ENCODE measurements at regions not wholly inside any gene's neighbourhood (a gene's known extent, or its start where the extent isn't known, plus 50 kb on each side); places are given as distances from the start of the nearest gene placed in this dataset.

DNA sequence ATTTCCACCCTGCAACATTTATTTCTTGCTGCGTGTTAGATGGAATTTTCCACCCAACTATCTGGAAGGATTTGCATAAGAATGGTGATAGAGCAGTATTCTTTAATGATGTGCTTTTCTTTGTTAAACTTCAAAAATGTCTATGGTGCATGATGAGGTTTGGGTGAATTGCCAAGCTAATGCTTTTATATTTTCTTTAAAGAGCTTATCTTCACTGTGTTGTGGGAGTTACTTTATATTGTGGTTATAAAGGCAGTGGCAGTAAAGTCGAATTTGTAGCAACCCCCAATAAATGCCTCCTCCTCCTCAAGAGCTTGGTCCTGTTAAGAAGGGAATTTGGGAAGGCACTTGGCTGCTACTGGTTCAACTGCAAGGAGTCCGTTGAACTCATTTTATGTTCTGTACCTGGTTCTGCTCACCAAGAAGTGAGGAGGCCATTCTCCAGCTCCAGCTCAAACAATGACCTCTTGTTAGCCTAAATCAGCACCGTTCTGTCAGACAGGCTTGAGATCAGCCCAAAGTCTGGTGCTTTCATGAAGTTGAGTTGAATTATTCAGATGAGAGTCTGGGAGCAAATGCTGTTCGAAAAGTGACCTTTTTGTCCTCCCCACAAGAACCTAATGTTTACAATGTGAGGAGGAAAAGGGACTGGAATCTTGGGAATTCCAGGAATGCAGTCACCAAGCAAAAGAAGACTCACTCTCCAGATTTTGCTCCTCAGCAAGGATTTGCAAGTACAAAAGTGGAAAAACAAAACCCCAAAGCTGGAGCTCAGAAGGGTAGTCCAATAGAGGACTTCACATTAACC, 217.0 kb downstream of the TMEM38B start:
- Histone ChIP-seq H3K9me2 (replicated peaks; ENCODE audit: low read depth, low read length) (no peaks in the 10 kb centered on the region), H3K4me3 (ENCODE audit: low read length, poor library complexity, severe bottlenecking) (no peak overlapping the region), H3K9ac (ENCODE audit: low read depth, low read length, poor library complexity, severe bottlenecking) (no peak overlapping the region), H3K9me3 (ENCODE audit: insufficient read depth, low read depth, low read length) (no peaks in the 10 kb centered on the region), H3K27me3 (ENCODE audit: insufficient read depth, low read length, poor library complexity, severe bottlenecking) (no peaks in the 10 kb centered on the region), H3F3A (ENCODE audit: low read depth) (no peaks in the 10 kb centered on the region; the same call in 1 of the 2 replicates), H2AFZ (ENCODE audit: low read length) (no peak overlapping the region), H3K79me2 (ENCODE audit: insufficient read depth, low read length) (no peaks in the 10 kb centered on the region), H3K36me3 (ENCODE audit: insufficient read depth, low read length) (no peaks in the 10 kb centered on the region), H4K20me1 (ENCODE audit: insufficient read depth, low read length, poor library complexity, severe bottlenecking) (no peaks in the 10 kb centered on the region), H3K4me2 (ENCODE audit: low read depth, low read length, poor library complexity, severe bottlenecking) (no peak overlapping the region), H3K4me1 (ENCODE audit: insufficient read depth, low read length, poor library complexity, severe bottlenecking) (peaks cover 14% of the 10 kb centered on the region)
- TF ChIP-seq, protein P1, sequence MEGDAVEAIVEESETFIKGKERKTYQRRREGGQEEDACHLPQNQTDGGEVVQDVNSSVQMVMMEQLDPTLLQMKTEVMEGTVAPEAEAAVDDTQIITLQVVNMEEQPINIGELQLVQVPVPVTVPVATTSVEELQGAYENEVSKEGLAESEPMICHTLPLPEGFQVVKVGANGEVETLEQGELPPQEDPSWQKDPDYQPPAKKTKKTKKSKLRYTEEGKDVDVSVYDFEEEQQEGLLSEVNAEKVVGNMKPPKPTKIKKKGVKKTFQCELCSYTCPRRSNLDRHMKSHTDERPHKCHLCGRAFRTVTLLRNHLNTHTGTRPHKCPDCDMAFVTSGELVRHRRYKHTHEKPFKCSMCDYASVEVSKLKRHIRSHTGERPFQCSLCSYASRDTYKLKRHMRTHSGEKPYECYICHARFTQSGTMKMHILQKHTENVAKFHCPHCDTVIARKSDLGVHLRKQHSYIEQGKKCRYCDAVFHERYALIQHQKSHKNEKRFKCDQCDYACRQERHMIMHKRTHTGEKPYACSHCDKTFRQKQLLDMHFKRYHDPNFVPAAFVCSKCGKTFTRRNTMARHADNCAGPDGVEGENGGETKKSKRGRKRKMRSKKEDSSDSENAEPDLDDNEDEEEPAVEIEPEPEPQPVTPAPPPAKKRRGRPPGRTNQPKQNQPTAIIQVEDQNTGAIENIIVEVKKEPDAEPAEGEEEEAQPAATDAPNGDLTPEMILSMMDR (conservative IDR thresholded peaks at IDR 0.05; ENCODE audit: low read length): no peak
- TF ChIP-seq EZH2phosphoT487 (IDR thresholded peaks at IDR 0.05; ENCODE audit: borderline replicate concordance): no peak

DNA sequence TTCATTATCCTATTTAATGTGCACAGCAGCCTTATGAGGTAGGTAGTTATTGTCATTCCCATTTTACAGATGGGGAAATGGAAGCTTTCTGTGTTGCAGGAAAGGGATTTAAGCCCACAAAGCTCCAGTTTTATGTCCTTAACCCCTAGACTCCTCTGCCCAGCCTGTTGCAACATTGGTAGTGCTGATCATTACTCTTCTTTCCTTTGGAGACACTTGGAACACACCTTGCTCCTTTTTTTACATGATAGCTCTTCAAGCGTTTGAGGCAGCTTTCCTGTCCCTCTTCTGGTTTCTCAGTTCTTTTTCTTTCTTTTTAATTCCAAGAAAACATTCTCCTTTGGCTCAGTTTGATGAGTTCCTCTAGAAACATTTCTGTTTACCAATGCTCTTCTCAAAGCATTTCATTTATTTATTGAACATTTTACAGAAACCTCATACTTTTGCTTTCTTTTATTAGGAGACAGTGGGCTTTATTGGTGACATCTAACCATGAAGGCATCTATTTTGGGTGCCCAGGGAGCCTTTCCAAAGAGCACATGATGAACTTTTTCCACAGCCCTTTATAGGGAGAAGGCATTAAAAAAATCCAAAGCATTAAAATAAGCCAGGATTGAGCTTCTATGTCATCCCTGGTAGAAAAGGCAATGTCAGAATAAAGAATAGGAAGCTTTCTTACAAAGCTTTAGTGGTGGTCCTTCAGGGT, 218.0 kb downstream of the TMEM38B start:
- Histone ChIP-seq H2AFZ (ENCODE audit: low read length) (no peak overlapping the region), H3K9ac (ENCODE audit: low read depth, low read length, poor library complexity, severe bottlenecking) (no peak overlapping the region), H3K36me3 (ENCODE audit: insufficient read depth, low read length) (no peaks in the 10 kb centered on the region), H3K27me3 (ENCODE audit: insufficient read depth, low read length, poor library complexity, severe bottlenecking) (no peaks in the 10 kb centered on the region), H3F3A (ENCODE audit: low read depth) (no peaks in the 10 kb centered on the region; the same call in 1 of the 2 replicates), H4K20me1 (ENCODE audit: insufficient read depth, low read length, poor library complexity, severe bottlenecking) (no peaks in the 10 kb centered on the region), H3K4me3 (ENCODE audit: low read length, poor library complexity, severe bottlenecking) (no peak overlapping the region), H3K9me3 (ENCODE audit: insufficient read depth, low read depth, low read length) (no peaks in the 10 kb centered on the region), H3K4me2 (ENCODE audit: low read depth, low read length, poor library complexity, severe bottlenecking) (no peak overlapping the region), H3K79me2 (ENCODE audit: insufficient read depth, low read length) (no peaks in the 10 kb centered on the region), H3K4me1 (ENCODE audit: insufficient read depth, low read length, poor library complexity, severe bottlenecking) (peaks cover 14% of the 10 kb centered on the region), H3K9me2 (replicated peaks; ENCODE audit: low read depth, low read length) (no peaks in the 10 kb centered on the region)
- no peak for TF ChIP-seq EZH2phosphoT487 (IDR thresholded peaks at IDR 0.05; ENCODE audit: borderline replicate concordance)
- TF ChIP-seq, protein P1 (conservative IDR thresholded peaks at IDR 0.05; ENCODE audit: low read length): no peak

DNA sequence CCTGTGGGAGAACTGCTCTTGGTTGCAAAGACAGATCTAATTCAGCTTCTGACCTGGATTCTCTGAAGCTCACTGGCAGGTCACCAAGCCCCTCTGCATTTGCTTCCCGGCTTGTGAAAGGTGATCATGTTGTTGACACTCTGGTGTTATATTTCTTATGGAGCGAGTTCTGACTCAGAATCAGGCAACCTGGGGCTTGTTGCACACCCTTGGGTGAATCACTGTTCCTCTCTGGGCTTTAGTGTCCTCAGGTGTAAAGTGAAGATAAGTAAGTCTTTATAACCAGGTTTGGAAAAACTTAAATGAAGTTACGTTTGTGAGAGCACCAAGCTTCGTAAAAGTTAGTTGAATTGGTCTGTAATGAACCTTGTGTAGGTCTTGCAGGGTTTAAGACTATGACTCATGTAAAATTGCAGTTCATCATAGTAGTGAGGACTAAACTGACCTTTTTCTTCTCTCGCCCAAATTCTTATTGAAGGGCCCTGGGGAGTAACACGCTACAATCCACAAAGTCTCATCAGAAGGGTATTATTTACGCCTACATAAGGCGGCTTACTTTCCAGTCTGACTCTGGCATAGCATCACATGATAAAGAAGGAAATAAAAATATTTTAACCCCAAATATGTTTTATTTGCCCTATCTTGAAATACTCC, 218.6 kb downstream of the TMEM38B start:
- Histone ChIP-seq H3K9me3 (ENCODE audit: insufficient read depth, low read depth, low read length) (no peaks in the 10 kb centered on the region), H3K9ac (ENCODE audit: low read depth, low read length, poor library complexity, severe bottlenecking) (no peak overlapping the region), H3K4me3 (ENCODE audit: low read length, poor library complexity, severe bottlenecking) (no peak overlapping the region), H3K4me2 (ENCODE audit: low read depth, low read length, poor library complexity, severe bottlenecking) (no peak overlapping the region), H4K20me1 (ENCODE audit: insufficient read depth, low read length, poor library complexity, severe bottlenecking) (no peaks in the 10 kb centered on the region), H2AFZ (ENCODE audit: low read length) (no peak overlapping the region), H3F3A (ENCODE audit: low read depth) (no peaks in the 10 kb centered on the region; the same call in 1 of the 2 replicates), H3K79me2 (ENCODE audit: insufficient read depth, low read length) (no peaks in the 10 kb centered on the region), H3K9me2 (replicated peaks; ENCODE audit: low read depth, low read length) (no peaks in the 10 kb centered on the region), H3K4me1 (ENCODE audit: insufficient read depth, low read length, poor library complexity, severe bottlenecking) (peaks cover 11% of the 10 kb centered on the region), H3K27me3 (ENCODE audit: insufficient read depth, low read length, poor library complexity, severe bottlenecking) (no peaks in the 10 kb centered on the region), H3K36me3 (ENCODE audit: insufficient read depth, low read length) (no peaks in the 10 kb centered on the region)
- no peak for TF ChIP-seq EZH2phosphoT487 (IDR thresholded peaks at IDR 0.05; ENCODE audit: borderline replicate concordance)
- TF ChIP-seq, protein P1 (conservative IDR thresholded peaks at IDR 0.05; ENCODE audit: low read length): no peak

Measured in Loucy (cell line).